ENCODE measurements at regions not wholly inside any gene's neighbourhood (a gene's known extent, or its start where the extent isn't known, plus 50 kb on each side); places are given as distances from the start of the nearest gene placed in this dataset.

DNA sequence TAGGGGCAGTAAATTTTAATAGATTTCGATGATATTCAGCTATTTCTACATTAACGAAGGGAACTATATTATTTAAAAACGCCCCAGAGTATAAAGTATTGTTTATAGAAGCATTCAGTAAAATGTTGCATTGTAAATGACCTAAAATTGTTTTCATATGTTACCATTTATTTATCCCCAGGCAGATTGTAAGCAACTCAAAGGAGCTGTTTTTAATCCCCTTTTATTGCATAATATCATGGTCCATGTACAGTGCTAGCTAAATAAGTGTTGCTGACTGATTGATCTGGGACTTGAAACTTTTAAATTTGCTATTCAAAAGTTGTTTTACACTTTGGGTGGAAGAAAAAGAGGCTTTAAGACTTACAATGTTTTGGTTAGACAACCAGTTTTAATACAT lies 199.0 kb upstream of the SLC38A2 start:
- TF ChIP-seq POLR2A (IDR thresholded peaks at IDR 0.05) (no peak), POLR2AphosphoS5 (IDR thresholded peaks at IDR 0.05) (no peak)
- TF ChIP-seq, protein P1, sequence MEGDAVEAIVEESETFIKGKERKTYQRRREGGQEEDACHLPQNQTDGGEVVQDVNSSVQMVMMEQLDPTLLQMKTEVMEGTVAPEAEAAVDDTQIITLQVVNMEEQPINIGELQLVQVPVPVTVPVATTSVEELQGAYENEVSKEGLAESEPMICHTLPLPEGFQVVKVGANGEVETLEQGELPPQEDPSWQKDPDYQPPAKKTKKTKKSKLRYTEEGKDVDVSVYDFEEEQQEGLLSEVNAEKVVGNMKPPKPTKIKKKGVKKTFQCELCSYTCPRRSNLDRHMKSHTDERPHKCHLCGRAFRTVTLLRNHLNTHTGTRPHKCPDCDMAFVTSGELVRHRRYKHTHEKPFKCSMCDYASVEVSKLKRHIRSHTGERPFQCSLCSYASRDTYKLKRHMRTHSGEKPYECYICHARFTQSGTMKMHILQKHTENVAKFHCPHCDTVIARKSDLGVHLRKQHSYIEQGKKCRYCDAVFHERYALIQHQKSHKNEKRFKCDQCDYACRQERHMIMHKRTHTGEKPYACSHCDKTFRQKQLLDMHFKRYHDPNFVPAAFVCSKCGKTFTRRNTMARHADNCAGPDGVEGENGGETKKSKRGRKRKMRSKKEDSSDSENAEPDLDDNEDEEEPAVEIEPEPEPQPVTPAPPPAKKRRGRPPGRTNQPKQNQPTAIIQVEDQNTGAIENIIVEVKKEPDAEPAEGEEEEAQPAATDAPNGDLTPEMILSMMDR (IDR thresholded peaks at IDR 0.05): no peak
